ENCODE measurements at regions not wholly inside any gene's neighbourhood (a gene's known extent, or its start where the extent isn't known, plus 50 kb on each side); places are given as distances from the start of the nearest gene placed in this dataset.
A peak's percentile ranks its signal among the peaks of the same experiment; 100 is the strongest.

GRCh38 chr10:113434315-113434714 is 118.5 kb upstream of the HABP2 start:
- DNase-seq (no peak), ATAC-seq (no peak)
- H3K36me3 ChIP-seq: no peaks in the 10 kb centered on the region
- no peak overlapping the region for H3K4me3 ChIP-seq
- H3K4me1 ChIP-seq: no peaks in the 10 kb centered on the region
- TF ChIP-seq CTCF (IDR thresholded peaks at IDR 0.05): no peak
- no peaks in the 10 kb centered on the region for H3K9me3 ChIP-seq
- H3K27me3 ChIP-seq (ENCODE audit: low read depth): no peaks in the 10 kb centered on the region
- no peak overlapping the region for H3K27ac ChIP-seq
- intact Hi-C loops (cut with DNase I): no loop called here

- H3K27ac ChIP-seq: no peak overlapping the region
- DNase-seq (no peak), ATAC-seq (no peak)
- H3K9me3 ChIP-seq: no peaks in the 10 kb centered on the region
- no peaks in the 10 kb centered on the region for H3K36me3 ChIP-seq
- H3K4me3 ChIP-seq: no peak overlapping the region
- H3K27me3 ChIP-seq (ENCODE audit: low read depth): no peaks in the 10 kb centered on the region
- intact Hi-C loops (cut with DNase I): no loop called here
- H3K4me1 ChIP-seq: no peaks in the 10 kb centered on the region
- no peak for TF ChIP-seq CTCF (IDR thresholded peaks at IDR 0.05)
Measured at GRCh38 chr10:113434950-113435349, 117.9 kb upstream of the HABP2 start.

GRCh38 chr10:113435881-113436280 is 117.0 kb upstream of the HABP2 start:
- Histone ChIP-seq H3K27me3 (ENCODE audit: low read depth) (no peaks in the 10 kb centered on the region), H3K4me3 (no peak overlapping the region), H3K9me3 (no peaks in the 10 kb centered on the region), H3K27ac (no peak overlapping the region), H3K36me3 (no peaks in the 10 kb centered on the region), H3K4me1 (no peaks in the 10 kb centered on the region)
- intact Hi-C loops (cut with DNase I): no loop called here
- ATAC-seq (no peak), DNase-seq (no peak)
- no peak for TF ChIP-seq CTCF (IDR thresholded peaks at IDR 0.05)

GRCh38 chr10:113436851-113437250 is 116.0 kb upstream of the HABP2 start:
- no peak for ATAC-seq
- Histone ChIP-seq H3K36me3 (no peaks in the 10 kb centered on the region), H3K4me1 (no peaks in the 10 kb centered on the region), H3K4me3 (no peak overlapping the region), H3K27ac (no peak overlapping the region), H3K9me3 (no peaks in the 10 kb centered on the region), H3K27me3 (ENCODE audit: low read depth) (no peaks in the 10 kb centered on the region)
- intact Hi-C loops (cut with DNase I): no loop called here
- no peak for DNase-seq
- TF ChIP-seq CTCF (IDR thresholded peaks at IDR 0.05): no peak

GRCh38 chr10:113438652-113439051 is 114.2 kb upstream of the HABP2 start:
- Histone ChIP-seq H3K4me1 (no peaks in the 10 kb centered on the region), H3K36me3 (no peaks in the 10 kb centered on the region), H3K27ac (no peak overlapping the region), H3K27me3 (ENCODE audit: low read depth) (no peaks in the 10 kb centered on the region), H3K9me3 (no peaks in the 10 kb centered on the region), H3K4me3 (no peak overlapping the region)
- TF ChIP-seq CTCF (IDR thresholded peaks at IDR 0.05): no peak
- ATAC-seq (no peak), DNase-seq (no peak)
- intact Hi-C loops (cut with DNase I): no loop called here

- H3K4me3 ChIP-seq: no peak overlapping the region
- no peaks in the 10 kb centered on the region for H3K9me3 ChIP-seq
- ATAC-seq (peak in 1 of 2 donors; percentile 80), DNase-seq (no peak)
- H3K27ac ChIP-seq: no peak overlapping the region
- H3K27me3 ChIP-seq (ENCODE audit: low read depth): no peaks in the 10 kb centered on the region
- H3K36me3 ChIP-seq: no peaks in the 10 kb centered on the region
- intact Hi-C loops (cut with DNase I): no loop called here
- no peaks in the 10 kb centered on the region for H3K4me1 ChIP-seq
- no peak for TF ChIP-seq CTCF (IDR thresholded peaks at IDR 0.05)
Measured at GRCh38 chr10:113441220-113441619, 111.6 kb upstream of the HABP2 start.
